HCT116 (cell line): ENCODE measurements at regions not wholly inside any gene's neighbourhood (a gene's known extent, or its start where the extent isn't known, plus 50 kb on each side); places are given as distances from the start of the nearest gene placed in this dataset.
"Not testable (repeated sequence)": the region's sequence is repeated elsewhere in the genome, so short reads cannot be mapped to it uniquely, and the experiment has no call there.

ENCODE experiments used
- ATAC-seq: fragments of 200-7000 bp; cut with Tn5 transposase; 2 replicates; pipeline ENCODE4 v1.9.1; 2020; ENCODE audit warnings: mild to moderate bottlenecking, moderate library complexity
- BruUV-seq: library from RNA; stranded (reverse); fragments of 400-500 nt; replicated peaks from 2 replicates; lab custom pipeline; 2021; lab: Mats Ljungman, UMichigan
- CTCF ChIA-PET: fragments of 300-600 bp; sonication (Branson Sonifier 250); formaldehyde crosslinking; loops from one replicate; lab custom pipeline; 2021; ENCODE audit warnings: antibody characterized with exemption; lab: Charles Lee
- POLR2A ChIA-PET: fragments of 300-600, 350-600 bp; sonication (Branson Sonifier 250); formaldehyde crosslinking; loops from one replicate; lab custom pipeline; 2021; ENCODE audit warnings: antibody characterized with exemption; lab: Charles Lee
- RAD21 ChIA-PET, 2 experiments: fragments of 300-600 bp; sonication (Branson Sonifier 250); formaldehyde crosslinking; loops; one replicate each; lab custom pipeline; 2023; ENCODE audit warnings: low total read pairs in 2 of 2; ENCODE audit not compliant: uncharacterized antibody in 2 of 2, unreplicated experiment in 2 of 2, low non-redundant PET in 1 of 2; lab: Charles Lee
- DNase-seq: peaks from one replicate; pipeline ENCODE4 v3.0.0-alpha.2; 2010; ENCODE audit warnings: low read depth, low spot score
- H2AFZ ChIP-seq: fragments of 200-600 bp; shearing (Covaris generic), sonication (generic); 2 replicates; pipeline ENCODE4 v1.6.1; 2017; ENCODE audit warnings: low read depth, mixed run types, mixed read lengths, antibody characterized with exemption, low read length; ENCODE audit not compliant: poor library complexity, severe bottlenecking
- H3K27ac ChIP-seq: 2 replicates; pipeline ENCODE4 v1.5.1; 2012; ENCODE audit warnings: low read depth, low read length
- H3K27me3 ChIP-seq: fragments of 200-600 bp; sonication (generic); 2 replicates; pipeline ENCODE4 v1.6.1; 2016; ENCODE audit warnings: mixed run types, low read length, mixed read lengths; ENCODE audit not compliant: insufficient read depth
- H3K36me3 ChIP-seq, 2 experiments: fragments of 200-500 bp in 1 of 2; fragments of 200-600 bp in 1 of 2; sonication (Bioruptor generic) in 1 of 2; sonication (generic) in 1 of 2; 2 replicates each; pipeline versions ENCODE4 v1.5.1 to v1.6.1; 2014 to 2016; ENCODE audit warnings: low read length in 2 of 2, inconsistent platforms in 1 of 2, mixed read lengths in 1 of 2, mixed run types in 1 of 2; ENCODE audit not compliant: insufficient read depth in 2 of 2, control insufficient read depth in 1 of 2
- H3K4me1 ChIP-seq, 2 experiments: fragments of 200-600 bp in 1 of 2; sonication (generic) in 1 of 2; 2 replicates each; pipeline versions ENCODE4 v1.5.1 to v1.6.1; 2012 to 2017; ENCODE audit warnings: low read length in 2 of 2, inconsistent platforms in 1 of 2, mild to moderate bottlenecking in 1 of 2, mixed read lengths in 1 of 2, mixed run types in 1 of 2, moderate library complexity in 1 of 2; ENCODE audit not compliant: insufficient read depth in 2 of 2, control insufficient read depth in 1 of 2
- H3K4me2 ChIP-seq: fragments of 200-600 bp; sonication (generic); 2 replicates; pipeline ENCODE4 v1.6.1; 2017; ENCODE audit warnings: mixed run types, low read length, mixed read lengths
- H3K4me3 ChIP-seq, 2 experiments: fragments of 200-600 bp in 1 of 2; sonication (generic) in 1 of 2; replicated peaks in 1 of 2; 2 replicates each; pipeline ENCODE4 v1.5.1; 2011 to 2016; ENCODE audit warnings: low read length in 2 of 2, control low read depth in 1 of 2, low read depth in 1 of 2, mild to moderate bottlenecking in 1 of 2, mixed read lengths in 1 of 2, mixed run types in 1 of 2
- H3K79me2 ChIP-seq: fragments of 200-600 bp; sonication (generic); 2 replicates; pipeline ENCODE4 v1.6.1; 2017; ENCODE audit warnings: mild to moderate bottlenecking, mixed run types, low read length, moderate library complexity, mixed read lengths; ENCODE audit not compliant: insufficient read depth
- H3K9ac ChIP-seq: fragments of 200-600 bp; sonication (generic); 2 replicates; pipeline ENCODE4 v1.6.1; 2016; ENCODE audit warnings: low read length, mixed read lengths
- H3K9me2 ChIP-seq: fragments of 200-600 bp; sonication (generic), shearing (Covaris generic); 2 replicates; pipeline ENCODE4 v1.6.1; 2017; ENCODE audit warnings: mixed run types, mild to moderate bottlenecking, moderate library complexity; ENCODE audit not compliant: insufficient read depth
- H3K9me3 ChIP-seq, 2 experiments: fragments of 200-500 bp in 1 of 2; fragments of 200-600 bp in 1 of 2; sonication (Bioruptor generic) in 1 of 2; sonication (generic) in 1 of 2; 2 replicates each; pipeline ENCODE4 v1.6.1; 2014 to 2017; ENCODE audit warnings: low read length in 2 of 2, mixed read lengths in 2 of 2, inconsistent platforms in 1 of 2, low read depth in 1 of 2, mild to moderate bottlenecking in 1 of 2, mixed run types in 1 of 2, moderate library complexity in 1 of 2; ENCODE audit not compliant: control insufficient read depth in 1 of 2, insufficient read depth in 1 of 2
- H4K20me1 ChIP-seq: fragments of 200-600 bp; sonication (generic), shearing (Covaris generic); 2 replicates; pipeline ENCODE4 v1.6.1; 2017; ENCODE audit warnings: mixed run types, mild to moderate bottlenecking, moderate library complexity; ENCODE audit not compliant: insufficient read depth
- ATF3 ChIP-seq: IDR thresholded peaks from 2 replicates; pipeline ENCODE4 v1.6.1; 2012
- CTCF ChIP-seq, 3 experiments: fragments of 200-600 bp in 1 of 3; sonication (generic) in 1 of 3; IDR thresholded peaks in 2 of 3; conservative IDR thresholded peaks in 1 of 3; 2 replicates each; pipeline ENCODE4 v1.5.1; 2012 to 2017; ENCODE audit warnings: low read depth in 2 of 3, low read length in 2 of 3, antibody characterized with exemption in 1 of 3, borderline replicate concordance in 1 of 3, control low read depth in 1 of 3, mild to moderate bottlenecking in 1 of 3, mixed read lengths in 1 of 3, mixed run types in 1 of 3, moderate library complexity in 1 of 3; ENCODE audit not compliant: insufficient read depth in 1 of 3
- EGR1 ChIP-seq: IDR thresholded peaks from 2 replicates; pipeline ENCODE4 v1.6.1; 2012; ENCODE audit warnings: low read depth
- ELF1 ChIP-seq: IDR thresholded peaks from 2 replicates; pipeline ENCODE4 v1.6.1; 2012; ENCODE audit warnings: low read depth, borderline replicate concordance
- EZH2 ChIP-seq: fragments of 200-600 bp; sonication (generic); IDR thresholded peaks from 2 replicates; pipeline ENCODE4 v1.6.1; 2017; ENCODE audit warnings: antibody characterized with exemption, mixed run types
- EZH2phosphoT487 ChIP-seq: fragments of 200-600 bp; IDR thresholded peaks from 2 replicates; pipeline ENCODE4 v1.6.1; 2018; ENCODE audit warnings: antibody characterized with exemption, borderline replicate concordance
- FOSL1 ChIP-seq: IDR thresholded peaks from 2 replicates; pipeline ENCODE4 v1.6.1; 2012; ENCODE audit warnings: low read depth
- JUND ChIP-seq: IDR thresholded peaks from 2 replicates; pipeline ENCODE4 v1.6.1; 2012
- POLR2A ChIP-seq: IDR thresholded peaks from 2 replicates; pipeline ENCODE4 v1.7.0; 2011; ENCODE audit warnings: borderline replicate concordance; ENCODE audit not compliant: insufficient read depth, insufficient read length; ENCODE audit errors: extremely low read depth
- POLR2AphosphoS5 ChIP-seq: IDR thresholded peaks from 2 replicates; pipeline ENCODE4 v1.6.1; 2011; ENCODE audit warnings: mild to moderate bottlenecking, low read depth, low read length, moderate library complexity
- RAD21 ChIP-seq: IDR thresholded peaks from 2 replicates; pipeline ENCODE4 v1.6.1; 2012; ENCODE audit warnings: low read depth, mild to moderate bottlenecking
- SIN3A ChIP-seq: IDR thresholded peaks from 2 replicates; pipeline ENCODE4 v1.6.1; 2012; ENCODE audit warnings: low read depth
- SP1 ChIP-seq: IDR thresholded peaks from 2 replicates; pipeline ENCODE4 v1.6.1; 2012; ENCODE audit warnings: low read depth
- SRF ChIP-seq: IDR thresholded peaks from 2 replicates; pipeline ENCODE4 v1.6.1; 2012; ENCODE audit warnings: low read depth
- TCF7L2 ChIP-seq: IDR thresholded peaks from 2 replicates; pipeline ENCODE4 v1.7.0; 2011; ENCODE audit warnings: borderline replicate concordance, inconsistent platforms; ENCODE audit not compliant: insufficient read depth, insufficient read length; ENCODE audit errors: extremely low read depth
- ZBTB33 ChIP-seq: IDR thresholded peaks from 2 replicates; pipeline ENCODE4 v1.6.1; 2011; ENCODE audit warnings: mild to moderate bottlenecking, low read length, moderate library complexity; ENCODE audit not compliant: insufficient replicate concordance; ENCODE audit errors: extremely low read depth
- ZFX ChIP-seq: fragments of 450-650 bp; IDR thresholded peaks from 2 replicates; pipeline ENCODE4 v1.6.1; 2017
- ZNF274 ChIP-seq: fragments of 200-500 bp; sonication (Bioruptor generic); IDR thresholded peaks from 2 replicates; pipeline ENCODE4 v1.6.1; 2014; ENCODE audit warnings: mild to moderate bottlenecking, low read depth, low read length, inconsistent platforms
- intact Hi-C: fragments of 100-400 bp; cut with micrococcal nuclease; formaldehyde crosslinking; loops from 2 replicates; pipeline ENCODE4 v1.10.0; 2022

GRCh38 chr5:126127371-126127770 is 295.8 kb upstream of the GRAMD2B start:
- H3K9me2 ChIP-seq, H4K20me1 ChIP-seq, H3K4me2 ChIP-seq, H3K9ac ChIP-seq, H3K27ac ChIP-seq, ATAC-seq, H3K79me2 ChIP-seq, CTCF ChIA-PET, intact Hi-C loops, H3K9me3 ChIP-seq, H2AFZ ChIP-seq, POLR2A ChIA-PET, H3K4me3 ChIP-seq, RAD21 ChIA-PET, BruUV-seq, H3K4me1 ChIP-seq, H3K36me3 ChIP-seq, H3K27me3 ChIP-seq, DNase-seq: not testable (repeated sequence)

GRCh38 chr5:126129431-126129830 is 293.8 kb upstream of the GRAMD2B start:
- Histone ChIP-seq H3K36me3 (no peaks in the 10 kb centered on the region), H3K9me2 (no peaks in the 10 kb centered on the region), H3K4me3 (no peak overlapping the region), H4K20me1 (no peaks in the 10 kb centered on the region), H3K79me2 (no peaks in the 10 kb centered on the region), H3K4me1 (peaks cover 3 to 7% of the 10 kb centered on the region in 2 experiments; a peak in 3 of 4 replicates), H3K9me3 (no peaks in the 10 kb centered on the region), H3K27me3 (no peaks in the 10 kb centered on the region), H3K4me2 (no peak overlapping the region), H3K9ac (no peak overlapping the region), H2AFZ (no peak overlapping the region), H3K27ac (no peak overlapping the region)
- ChIA-PET RAD21 (no interaction called here), POLR2A (no interaction called here), CTCF (no interaction called here)
- intact Hi-C loops: no loop called here
- DNase-seq (no peak), ATAC-seq (no peak)
- TF ChIP-seq EGR1: no peak
- no peak for TF ChIP-seq EZH2phosphoT487
- no peak for TF ChIP-seq FOSL1
- TF ChIP-seq ZBTB33: no peak
- TF ChIP-seq RAD21: no peak
- no peak for TF ChIP-seq TCF7L2
- no peak for TF ChIP-seq ELF1
- TF ChIP-seq CTCF (IDR thresholded peaks at IDR 0.05 in 2 of 3, conservative IDR thresholded peaks at IDR 0.05 in 1 of 3; ENCODE audit: borderline replicate concordance in 1 of 3, insufficient read depth in 1 of 3, low read depth in 2 of 3, low read length in 2 of 3): no peak
- TF ChIP-seq ATF3: no peak
- TF ChIP-seq EZH2: no peak
- TF ChIP-seq SIN3A: no peak
- no peak for TF ChIP-seq SP1
- TF ChIP-seq ZFX: no peak
- no peak for TF ChIP-seq JUND
- TF ChIP-seq ZNF274: no peak
- TF ChIP-seq POLR2A: no peak
- TF ChIP-seq SRF: no peak
- no peak for TF ChIP-seq POLR2AphosphoS5
- BruUV-seq: no TSS peak
